ENCODE measurements at regions not wholly inside any gene's neighbourhood (a gene's known extent, or its start where the extent isn't known, plus 50 kb on each side); places are given as distances from the start of the nearest gene placed in this dataset.

GRCh38 chr2:60679036-60679780 lies 76.9 kb upstream of the PAPOLG start:
- no peak for TF ChIP-seq CTCF (IDR thresholded peaks at IDR 0.05)
- no peak for TF ChIP-seq POLR2A (IDR thresholded peaks at IDR 0.05)
